HepG2 (cell line): ENCODE measurements at regions not wholly inside any gene's neighbourhood (a gene's known extent, or its start where the extent isn't known, plus 50 kb on each side); places are given as distances from the start of the nearest gene placed in this dataset.

Source experiments
- ATAC-seq: fragments of 200-7000 bp; cut with Tn5 transposase; 3 replicates; pipeline ENCODE4 v1.9.1; 2020; ENCODE audit warnings: mild to moderate bottlenecking, moderate library complexity
- BruUV-seq: library from RNA; stranded (reverse); fragments of 400-500 nt; replicated peaks from 2 replicates; lab custom pipeline; 2021; lab: Mats Ljungman, UMichigan
- CTCF ChIA-PET: fragments of 300-600 bp; formaldehyde crosslinking; extraction: SDS; loops from one replicate; lab custom pipeline; 2021; ENCODE audit warnings: low total read pairs, inconsistent platforms, low intra/inter-chr PET ratio; lab: Yijun Ruan, JAX
- POLR2A ChIA-PET: fragments of 350-600 bp; sonication (Branson Sonifier 250); formaldehyde crosslinking; loops from one replicate; lab custom pipeline; 2020; ENCODE audit warnings: antibody characterized with exemption, inconsistent platforms; lab: Yijun Ruan, JAX
- DNase-seq: peaks from one replicate; pipeline ENCODE4 v3.0.0-alpha.2; 2015; ENCODE audit warnings: low spot score
- FAIRE-seq: peaks from 3 replicates; lab custom pipeline; 2011; peaks lifted over from hg19 to GRCh38; lab: Jason Lieb, UNC
- H2AFZ ChIP-seq: one replicate; pipeline ENCODE4 v1.6.1; 2011; ENCODE audit warnings: low read length, inconsistent platforms
- H3K27ac ChIP-seq: fragments of 300-600 bp; 3 replicates; pipeline ENCODE4 v1.8.0; 2011; ENCODE audit warnings: mixed run types, mild to moderate bottlenecking, mixed read lengths, low read length, inconsistent platforms; ENCODE audit not compliant: insufficient read depth; ENCODE audit errors: extremely low read length
- H3K27me3 ChIP-seq, 2 experiments: fragments of 200-600 bp in 1 of 2; 2 replicates in 1 of 2; 3 replicates in 1 of 2; pipeline versions ENCODE4 v1.6.0 to v1.8.0; 2011; ENCODE audit warnings: low read length in 2 of 2, mild to moderate bottlenecking in 2 of 2, moderate library complexity in 2 of 2, inconsistent platforms in 1 of 2; ENCODE audit not compliant: insufficient read depth in 2 of 2, control insufficient read depth in 1 of 2
- H3K36me3 ChIP-seq, 2 experiments: fragments of 200-600 bp in 1 of 2; replicated peaks in 1 of 2; 2 replicates in 1 of 2; 3 replicates in 1 of 2; pipeline versions ENCODE4 v1.5.1 to v1.8.0; 2011; ENCODE audit warnings: low read length in 2 of 2, inconsistent platforms in 1 of 2; ENCODE audit not compliant: insufficient read depth in 2 of 2, control insufficient read depth in 1 of 2
- H3K4me1 ChIP-seq: 2 replicates; pipeline ENCODE4 v1.5.1; 2012; ENCODE audit warnings: low read length, inconsistent platforms; ENCODE audit not compliant: insufficient read depth
- H3K4me2 ChIP-seq: 2 replicates; pipeline ENCODE4 v1.6.0; 2011; ENCODE audit warnings: low read depth, low read length, inconsistent platforms
- H3K4me3 ChIP-seq, 3 experiments: fragments of 200-600 bp in 1 of 3; sonication (generic), shearing (Covaris generic) in 1 of 3; replicated peaks in 1 of 3; 2 replicates each; pipeline ENCODE4 v1.5.1; 2011 to 2016; ENCODE audit warnings: low read length in 3 of 3, inconsistent platforms in 2 of 3, low read depth in 2 of 3, mild to moderate bottlenecking in 2 of 3, control low read depth in 1 of 3, mixed read lengths in 1 of 3; ENCODE audit not compliant: insufficient read depth in 1 of 3
- H3K79me2 ChIP-seq: one replicate; pipeline ENCODE4 v1.6.1; 2011; ENCODE audit warnings: low read length, inconsistent platforms; ENCODE audit not compliant: insufficient read depth
- H3K9ac ChIP-seq: 2 replicates; pipeline ENCODE4 v1.6.0; 2011; ENCODE audit warnings: mild to moderate bottlenecking, low read depth, low read length, inconsistent platforms; ENCODE audit not compliant: insufficient read depth
- H3K9me3 ChIP-seq: 2 replicates; pipeline ENCODE4 v1.5.1; 2012; ENCODE audit warnings: mild to moderate bottlenecking, low read length
- H4K20me1 ChIP-seq: 2 replicates; pipeline ENCODE4 v1.6.0; 2011; ENCODE audit warnings: inconsistent platforms, mild to moderate bottlenecking, low read length, moderate library complexity; ENCODE audit not compliant: insufficient read depth
- RCOR2 ChIP-seq: IDR thresholded peaks from 2 replicates; pipeline ENCODE4 v1.6.1; 2016; ENCODE audit warnings: missing biosample characterization, missing genetic modification reagents
- SRSF1 ChIP-seq: fragments of 200-400 bp; formaldehyde crosslinking; optimal IDR thresholded peaks from 2 replicates; pipeline ENCODE3; 2017; ENCODE audit warnings: mild to moderate bottlenecking, low read depth, low read length, moderate library complexity
- ZNF230 ChIP-seq: sonication (generic); formaldehyde crosslinking; IDR thresholded peaks from 2 replicates; pipeline ENCODE4 v1.4.0; 2020; ENCODE audit warnings: mild to moderate bottlenecking, missing genetic modification reagents
- ZNF703 ChIP-seq: sonication (generic); formaldehyde crosslinking; IDR thresholded peaks from 2 replicates; pipeline ENCODE4 v1.5.1; 2020; ENCODE audit warnings: missing genetic modification reagents, mild to moderate bottlenecking, moderate library complexity, borderline replicate concordance
- WGBS: methylation state at CpG from one replicate; pipeline ENCODE4 v1.1.6; 2017; ENCODE audit warnings: low lambda C conversion rate; 5-methylcytosine and 5-hydroxymethylcytosine counted together
- in situ Hi-C: cut with HindIII; loops from 2 replicates; pipeline ENCODE4 v1.10.0; 2017; ENCODE audit warnings: low pct_unique_long_range_greater_than_20kb; ENCODE audit not compliant: extremely low pct_ligation_motif_present
- intact Hi-C: fragments of 100-400 bp; cut with micrococcal nuclease; formaldehyde crosslinking; loops from one replicate; pipeline ENCODE4 v1.10.0; 2022; ENCODE audit not compliant: unreplicated experiment
- TF ChIP-seq, protein P1 (sequence below): sonication (generic); formaldehyde crosslinking; IDR thresholded peaks from 2 replicates; pipeline ENCODE4 v1.5.0; 2020; ENCODE audit warnings: missing genetic modification reagents
- TF ChIP-seq, protein P2 (sequence below), 2 experiments: IDR thresholded peaks; 2 replicates each; pipeline ENCODE4 v1.6.1; 2011 to 2012; ENCODE audit warnings: low read length in 2 of 2, borderline replicate concordance in 1 of 2, low read depth in 1 of 2, mild to moderate bottlenecking in 1 of 2, moderate library complexity in 1 of 2
- TF ChIP-seq, protein P3 (sequence below): sonication (generic); formaldehyde crosslinking; IDR thresholded peaks from 2 replicates; pipeline ENCODE4 v1.4.0; 2020; ENCODE audit warnings: missing genetic modification reagents, mild to moderate bottlenecking, borderline replicate concordance

DNA sequence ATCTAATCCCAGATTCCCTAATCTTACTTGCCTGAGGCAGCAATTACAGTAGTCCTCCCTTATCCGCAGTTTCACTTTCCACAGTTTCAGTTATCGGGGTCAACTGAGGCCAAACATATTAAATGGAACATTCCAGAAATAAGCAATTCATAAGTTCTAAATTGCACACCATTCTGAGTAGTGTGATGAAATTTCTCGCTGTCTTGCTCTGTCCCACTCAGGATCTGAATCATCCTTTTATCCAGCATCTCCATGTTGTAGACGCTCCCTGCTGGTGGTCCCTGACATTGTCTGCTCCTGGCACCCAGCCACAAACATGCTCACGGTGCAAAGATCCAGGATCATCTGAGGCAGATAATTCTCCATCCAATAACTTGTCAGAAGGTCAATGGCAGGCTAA is 128.7 kb upstream of the CXCL12 start:
- no peak overlapping the region for H3K27ac ChIP-seq
- 19% methylated on average over 4 of the region's 5 CpGs for WGBS
- H2AFZ ChIP-seq = no peak overlapping the region
- H3K4me1 ChIP-seq = no peaks in the 10 kb centered on the region
- H3K36me3 ChIP-seq = no peaks in the 10 kb centered on the region
- no peaks in the 10 kb centered on the region; a peak in 1 of 5 replicates for H3K27me3 ChIP-seq
- no peak overlapping the region for H3K4me3 ChIP-seq
- FAIRE-seq = no peak
- H3K9ac ChIP-seq = no peak overlapping the region
- POLR2A ChIA-PET = no interaction called here
- ATAC-seq = no peak
- no TSS peak for BruUV-seq
- no peak for DNase-seq
- in situ Hi-C loops (no loop called here), intact Hi-C loops (no loop called here)
- H4K20me1 ChIP-seq = no peaks in the 10 kb centered on the region
- no peaks in the 10 kb centered on the region for H3K79me2 ChIP-seq
- no peaks in the 10 kb centered on the region for H3K9me3 ChIP-seq
- TF ChIP-seq, protein P1, sequence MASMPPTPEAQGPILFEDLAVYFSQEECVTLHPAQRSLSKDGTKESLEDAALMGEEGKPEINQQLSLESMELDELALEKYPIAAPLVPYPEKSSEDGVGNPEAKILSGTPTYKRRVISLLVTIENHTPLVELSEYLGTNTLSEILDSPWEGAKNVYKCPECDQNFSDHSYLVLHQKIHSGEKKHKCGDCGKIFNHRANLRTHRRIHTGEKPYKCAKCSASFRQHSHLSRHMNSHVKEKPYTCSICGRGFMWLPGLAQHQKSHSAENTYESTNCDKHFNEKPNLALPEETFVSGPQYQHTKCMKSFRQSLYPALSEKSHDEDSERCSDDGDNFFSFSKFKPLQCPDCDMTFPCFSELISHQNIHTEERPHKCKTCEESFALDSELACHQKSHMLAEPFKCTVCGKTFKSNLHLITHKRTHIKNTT (CRISPR knock-in tag) = no peak
- no peak for TF ChIP-seq ZNF703 (CRISPR knock-in tag)
- TF ChIP-seq RCOR2 (CRISPR knock-in tag) = no peak
- no peak for TF ChIP-seq ZNF230 (CRISPR knock-in tag)
- CTCF ChIA-PET = no interaction called here
- no peak overlapping the region for H3K4me2 ChIP-seq

DNA sequence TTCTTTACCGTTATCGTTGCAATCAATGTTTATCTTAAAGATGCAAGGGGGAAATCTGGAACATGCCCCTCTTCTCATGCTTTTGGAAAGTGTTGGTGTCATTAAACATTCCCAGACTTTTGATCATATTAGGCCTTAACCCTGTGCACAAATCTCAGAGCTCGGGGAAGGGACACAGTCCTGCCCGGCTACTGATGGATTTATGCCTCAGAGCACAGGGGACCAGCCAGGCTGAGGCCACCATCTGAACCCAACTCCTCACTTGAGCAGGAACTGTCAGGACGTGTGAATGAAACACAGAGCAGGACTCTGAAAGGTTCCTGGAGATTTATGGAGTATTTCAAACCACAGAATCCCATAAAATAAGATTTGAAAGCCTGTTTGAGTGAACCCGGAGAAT is 132.0 kb upstream of the CXCL12 start:
- BruUV-seq = no TSS peak
- H3K4me3 ChIP-seq = no peak overlapping the region
- DNase-seq (no peak), FAIRE-seq (no peak), ATAC-seq (no peak)
- POLR2A ChIA-PET = no interaction called here
- no peak for TF ChIP-seq SRSF1
- TF ChIP-seq, protein P2, sequence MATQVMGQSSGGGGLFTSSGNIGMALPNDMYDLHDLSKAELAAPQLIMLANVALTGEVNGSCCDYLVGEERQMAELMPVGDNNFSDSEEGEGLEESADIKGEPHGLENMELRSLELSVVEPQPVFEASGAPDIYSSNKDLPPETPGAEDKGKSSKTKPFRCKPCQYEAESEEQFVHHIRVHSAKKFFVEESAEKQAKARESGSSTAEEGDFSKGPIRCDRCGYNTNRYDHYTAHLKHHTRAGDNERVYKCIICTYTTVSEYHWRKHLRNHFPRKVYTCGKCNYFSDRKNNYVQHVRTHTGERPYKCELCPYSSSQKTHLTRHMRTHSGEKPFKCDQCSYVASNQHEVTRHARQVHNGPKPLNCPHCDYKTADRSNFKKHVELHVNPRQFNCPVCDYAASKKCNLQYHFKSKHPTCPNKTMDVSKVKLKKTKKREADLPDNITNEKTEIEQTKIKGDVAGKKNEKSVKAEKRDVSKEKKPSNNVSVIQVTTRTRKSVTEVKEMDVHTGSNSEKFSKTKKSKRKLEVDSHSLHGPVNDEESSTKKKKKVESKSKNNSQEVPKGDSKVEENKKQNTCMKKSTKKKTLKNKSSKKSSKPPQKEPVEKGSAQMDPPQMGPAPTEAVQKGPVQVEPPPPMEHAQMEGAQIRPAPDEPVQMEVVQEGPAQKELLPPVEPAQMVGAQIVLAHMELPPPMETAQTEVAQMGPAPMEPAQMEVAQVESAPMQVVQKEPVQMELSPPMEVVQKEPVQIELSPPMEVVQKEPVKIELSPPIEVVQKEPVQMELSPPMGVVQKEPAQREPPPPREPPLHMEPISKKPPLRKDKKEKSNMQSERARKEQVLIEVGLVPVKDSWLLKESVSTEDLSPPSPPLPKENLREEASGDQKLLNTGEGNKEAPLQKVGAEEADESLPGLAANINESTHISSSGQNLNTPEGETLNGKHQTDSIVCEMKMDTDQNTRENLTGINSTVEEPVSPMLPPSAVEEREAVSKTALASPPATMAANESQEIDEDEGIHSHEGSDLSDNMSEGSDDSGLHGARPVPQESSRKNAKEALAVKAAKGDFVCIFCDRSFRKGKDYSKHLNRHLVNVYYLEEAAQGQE (IDR thresholded peaks at IDR 0.05; ENCODE audit: borderline replicate concordance in 1 of 2, low read depth in 1 of 2, low read length in 2 of 2) = no peak
- TF ChIP-seq, protein P3, sequence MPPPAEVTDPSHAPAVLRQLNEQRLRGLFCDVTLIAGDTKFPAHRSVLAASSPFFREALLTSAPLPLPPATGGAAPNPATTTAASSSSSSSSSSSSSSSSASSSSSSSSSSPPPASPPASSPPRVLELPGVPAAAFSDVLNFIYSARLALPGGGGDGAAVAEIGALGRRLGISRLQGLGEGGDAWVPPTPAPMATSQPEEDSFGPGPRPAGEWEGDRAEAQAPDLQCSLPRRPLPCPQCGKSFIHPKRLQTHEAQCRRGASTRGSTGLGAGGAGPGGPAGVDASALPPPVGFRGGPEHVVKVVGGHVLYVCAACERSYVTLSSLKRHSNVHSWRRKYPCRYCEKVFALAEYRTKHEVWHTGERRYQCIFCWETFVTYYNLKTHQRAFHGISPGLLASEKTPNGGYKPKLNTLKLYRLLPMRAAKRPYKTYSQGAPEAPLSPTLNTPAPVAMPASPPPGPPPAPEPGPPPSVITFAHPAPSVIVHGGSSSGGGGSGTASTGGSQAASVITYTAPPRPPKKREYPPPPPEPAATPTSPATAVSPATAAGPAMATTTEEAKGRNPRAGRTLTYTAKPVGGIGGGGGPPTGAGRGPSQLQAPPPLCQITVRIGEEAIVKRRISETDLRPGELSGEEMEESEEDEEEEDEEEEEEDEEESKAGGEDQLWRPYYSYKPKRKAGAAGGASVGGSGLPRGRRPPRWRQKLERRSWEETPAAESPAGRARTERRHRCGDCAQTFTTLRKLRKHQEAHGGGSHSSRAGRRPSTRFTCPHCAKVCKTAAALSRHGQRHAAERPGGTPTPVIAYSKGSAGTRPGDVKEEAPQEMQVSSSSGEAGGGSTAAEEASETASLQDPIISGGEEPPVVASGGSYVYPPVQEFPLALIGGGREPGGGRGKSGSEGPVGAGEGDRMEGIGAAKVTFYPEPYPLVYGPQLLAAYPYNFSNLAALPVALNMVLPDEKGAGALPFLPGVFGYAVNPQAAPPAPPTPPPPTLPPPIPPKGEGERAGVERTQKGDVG = no peak
- no peak overlapping the region for H3K9ac ChIP-seq
- no peaks in the 10 kb centered on the region for H3K36me3 ChIP-seq
- intact Hi-C loops = no loop called here
- H3K79me2 ChIP-seq = no peaks in the 10 kb centered on the region
- in situ Hi-C loops = no loop called here
- H3K27me3 ChIP-seq = no peaks in the 10 kb centered on the region
- CTCF ChIA-PET = no interaction called here
- no peaks in the 10 kb centered on the region for H3K4me1 ChIP-seq
- no peak overlapping the region for H3K27ac ChIP-seq
- no peak overlapping the region for H3K4me2 ChIP-seq
- H4K20me1 ChIP-seq = no peaks in the 10 kb centered on the region
- WGBS = 26% methylated on average over 5 of the region's 6 CpGs
- no peak overlapping the region for H2AFZ ChIP-seq
- no peaks in the 10 kb centered on the region for H3K9me3 ChIP-seq
